SKM-1 (cell line): ENCODE measurements at regions not wholly inside any gene's neighbourhood (a gene's known extent, or its start where the extent isn't known, plus 50 kb on each side); places are given as distances from the start of the nearest gene placed in this dataset.

Source experiments
- DNase-seq: peaks from one replicate; lab custom pipeline; 2025; ENCODE audit not compliant: unreplicated experiment; lab: John Stamatoyannopoulos, UW

- DNase-seq: no peak
Measured at GRCh38 chr5:26236936-26237335, 801.5 kb downstream of the CDH9 start.

- DNase-seq: no peak
Measured at GRCh38 chr5:26232706-26233105, 805.7 kb downstream of the CDH9 start.

DNA sequence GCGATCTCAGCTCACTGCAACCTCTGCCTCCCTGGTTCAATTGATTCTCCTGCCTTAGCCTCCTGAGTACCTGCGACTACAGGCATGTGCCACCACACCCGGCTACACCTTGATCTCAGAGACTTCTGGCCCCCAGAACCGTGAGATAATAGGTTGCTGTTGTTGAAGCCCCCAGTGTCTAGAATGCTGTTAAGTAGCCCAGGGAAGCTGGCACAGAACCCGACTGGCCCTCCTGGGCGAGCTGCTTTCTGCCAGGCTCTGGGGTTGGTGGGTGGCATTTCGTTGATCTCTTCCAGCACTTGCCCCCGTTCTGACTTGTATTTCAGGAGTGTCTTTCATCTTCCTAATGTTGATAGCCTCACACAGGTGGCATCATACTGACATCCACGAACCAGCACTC, 807.1 kb downstream of the CDH9 start:
- DNase-seq: no peak

- no peak for DNase-seq
Measured at GRCh38 chr5:26229848-26230247, 808.5 kb downstream of the CDH9 start.

DNA sequence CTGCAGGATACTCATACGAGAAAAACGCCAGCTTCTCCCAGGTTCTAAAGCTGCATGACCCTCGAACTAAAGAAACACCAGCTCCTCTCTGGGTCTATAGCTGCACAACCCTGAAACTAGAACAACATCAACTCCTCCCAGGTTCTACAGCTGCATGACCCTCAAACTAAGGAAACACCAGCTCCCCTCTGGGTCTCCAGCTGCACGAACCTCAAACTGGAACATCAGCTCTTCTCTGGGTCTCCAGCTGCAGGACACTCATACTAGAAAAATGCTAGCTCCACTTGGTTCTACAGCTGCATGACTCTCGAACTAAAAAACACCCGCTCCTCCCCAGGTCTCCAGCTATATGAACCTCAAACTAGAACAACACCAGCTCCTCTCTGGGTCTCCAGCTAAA, 811.1 kb downstream of the CDH9 start:
- DNase-seq: no peak

- no peak for DNase-seq
Measured at GRCh38 chr5:26205121-26205520, 833.3 kb downstream of the CDH9 start.

DNA sequence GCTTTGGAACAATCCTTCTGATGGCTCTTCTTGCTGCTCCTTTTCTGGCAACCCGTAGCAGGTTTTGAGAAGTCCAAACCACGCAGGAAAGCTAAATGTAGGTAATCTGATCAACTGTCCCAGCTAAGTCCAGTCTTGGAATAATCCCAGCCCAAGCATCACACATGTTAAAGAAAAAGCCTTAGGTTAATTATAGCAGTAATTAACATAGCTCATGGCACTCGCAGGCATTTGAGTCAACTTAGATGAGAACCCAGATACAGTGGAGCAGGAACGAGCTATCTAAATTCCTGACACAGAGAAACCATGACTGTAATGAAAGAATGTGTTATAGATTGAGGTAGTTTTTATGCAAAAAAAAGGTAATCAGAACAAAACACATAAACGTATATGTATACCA, 844.8 kb downstream of the CDH9 start:
- DNase-seq: no peak

DNA sequence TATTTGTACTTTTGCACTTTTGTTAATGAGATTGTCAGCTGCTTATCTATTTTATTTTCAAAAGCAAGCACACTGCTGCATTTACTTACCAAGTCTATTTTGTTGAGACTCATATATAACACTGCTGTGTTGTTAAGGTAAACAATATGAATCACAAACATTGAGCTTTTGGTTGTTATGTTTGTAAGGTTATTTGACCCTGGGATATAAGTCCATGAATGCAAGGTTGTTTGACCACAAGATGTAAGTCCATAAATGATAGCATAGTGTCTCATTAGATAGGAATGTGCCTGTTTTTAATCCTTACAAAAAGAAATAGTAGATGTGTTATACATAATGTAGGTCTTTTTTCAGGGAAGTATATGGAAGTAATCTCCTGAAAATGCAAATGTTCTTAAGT, 845.9 kb downstream of the CDH9 start:
- DNase-seq: no peak

DNA sequence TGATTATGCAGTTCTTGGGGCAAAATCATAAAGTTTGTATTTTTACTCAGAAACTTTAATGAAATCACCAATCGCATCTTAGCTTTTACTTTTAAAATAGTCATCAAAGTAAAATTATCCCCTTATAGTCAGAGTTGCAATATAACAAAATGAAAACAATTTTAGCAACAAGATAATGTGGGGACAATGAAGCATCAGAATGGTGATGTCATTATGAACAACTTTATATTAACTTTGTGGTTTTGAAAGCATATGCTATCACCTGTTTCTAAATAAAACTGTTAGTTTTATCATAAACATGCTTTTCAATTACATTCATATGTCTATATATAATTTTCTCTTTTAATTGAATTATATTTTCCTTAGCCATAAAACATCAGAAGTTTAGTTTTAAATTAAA, 856.8 kb downstream of the CDH9 start:
- no peak for DNase-seq

GRCh38 chr5:26148569-26149107, 889.7 kb downstream of the CDH9 start:
- DNase-seq: no peak

DNA sequence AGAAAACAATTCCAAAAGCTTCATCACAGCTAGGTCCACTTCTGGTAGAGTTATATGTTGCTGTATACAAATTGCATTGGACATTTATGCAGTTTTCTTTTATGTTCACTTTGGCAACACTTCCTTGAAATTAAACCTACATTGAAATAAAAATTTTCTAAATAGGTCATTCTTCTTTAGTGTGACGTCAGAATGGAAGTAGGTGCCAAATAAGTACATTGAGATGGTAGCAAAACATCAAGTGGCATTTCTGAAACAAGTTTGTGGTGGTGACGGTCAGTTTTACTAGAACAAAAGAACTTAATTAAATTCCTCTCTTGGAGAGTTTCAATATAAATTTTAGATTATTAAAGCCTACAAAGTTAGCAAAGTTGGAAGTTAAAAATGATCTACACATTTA, 895.1 kb downstream of the CDH9 start:
- no peak for DNase-seq

DNA sequence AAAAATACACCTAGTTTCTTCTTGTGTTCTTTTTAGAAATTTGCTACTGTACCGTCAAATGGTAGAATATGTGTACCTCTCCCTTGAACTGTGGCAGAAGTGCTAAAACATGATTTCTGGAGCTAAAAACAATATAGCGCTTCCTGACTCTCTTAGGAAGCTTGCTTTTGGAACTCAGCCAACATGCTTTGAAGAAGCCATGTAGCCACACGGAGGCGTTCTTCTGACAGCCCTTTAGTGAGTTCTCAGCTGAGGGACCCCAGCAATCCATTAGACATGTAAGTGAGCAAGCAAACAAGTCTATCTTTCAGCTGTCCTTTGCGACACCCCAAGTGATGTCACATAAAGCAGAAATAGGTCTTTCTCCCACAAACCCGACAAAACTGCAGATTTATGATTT, 917.0 kb downstream of the CDH9 start:
- no peak for DNase-seq

- no peak for DNase-seq
Measured at GRCh38 chr5:26104175-26104574, 934.2 kb downstream of the CDH9 start.

DNA sequence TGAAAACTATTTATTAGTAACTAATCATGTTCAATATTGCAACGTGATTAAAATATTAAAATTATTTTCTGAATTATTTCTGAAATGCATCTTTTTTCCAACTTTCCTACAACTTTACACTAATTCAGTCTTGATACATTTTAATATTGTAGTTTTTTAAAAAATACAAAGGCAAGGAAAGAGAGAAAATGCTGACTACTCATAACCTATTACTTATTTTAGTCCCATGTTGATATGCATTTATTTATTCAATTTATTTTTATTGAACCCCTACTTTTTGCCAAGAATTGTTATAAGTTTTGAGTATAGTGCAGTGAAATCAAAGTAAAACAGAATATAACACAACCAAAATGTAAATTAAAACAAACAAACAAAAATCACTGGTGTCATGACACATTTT, 978.2 kb downstream of the CDH9 start:
- no peak for DNase-seq

- no peak for DNase-seq
Measured at GRCh38 chr5:26054594-26054993, 983.8 kb downstream of the CDH9 start.

DNA sequence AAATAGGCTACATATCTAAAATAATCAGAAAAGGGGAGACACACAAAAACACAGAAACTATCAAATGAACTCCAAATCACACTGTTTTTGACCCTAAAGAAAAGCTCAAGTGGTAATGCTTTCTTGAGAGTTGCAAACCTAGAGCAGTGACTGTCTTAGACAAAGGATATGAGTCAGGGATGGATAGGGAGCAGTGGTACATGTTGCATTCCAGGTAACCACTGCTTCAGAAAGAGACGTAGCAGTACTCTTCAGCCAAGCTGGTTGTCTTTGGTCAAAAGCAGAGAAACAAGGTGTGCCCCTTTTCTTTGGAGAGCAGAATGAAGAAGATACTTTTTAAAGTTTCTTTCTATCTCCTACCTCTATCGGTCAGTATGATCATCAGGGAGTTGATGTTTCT, 1003.6 kb downstream of the CDH9 start:
- DNase-seq: no peak

- no peak for DNase-seq
Measured at GRCh38 chr5:26031481-26031880, 1006.9 kb downstream of the CDH9 start.

GRCh38 chr5:26026044-26026443, 1012.3 kb downstream of the CDH9 start:
- DNase-seq: no peak

- DNase-seq: no peak
Measured at GRCh38 chr5:26024774-26025173, 1013.6 kb downstream of the CDH9 start.

- DNase-seq: no peak
Measured at GRCh38 chr5:26023361-26023760, 1015.0 kb downstream of the CDH9 start.

DNA sequence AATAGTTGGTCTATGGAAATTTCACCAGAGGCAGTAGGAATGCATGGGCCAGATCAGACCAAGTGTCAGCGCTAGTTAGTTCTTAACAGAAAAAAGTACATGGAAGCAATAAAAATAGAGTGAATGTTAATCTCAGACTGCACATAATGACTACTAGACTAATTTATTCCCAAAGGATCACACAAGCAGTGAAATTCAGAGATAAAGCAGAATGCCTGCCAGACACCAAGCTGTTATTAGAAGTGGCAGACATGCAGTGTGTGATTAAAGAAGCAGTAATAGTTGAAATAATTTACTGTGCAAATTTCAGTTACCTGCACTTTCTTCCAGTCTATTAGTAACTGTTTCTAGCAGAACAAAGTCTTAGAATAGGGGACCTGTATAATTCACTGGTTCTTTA, 1024.2 kb downstream of the CDH9 start:
- no peak for DNase-seq

GRCh38 chr5:26012078-26012477, 1026.3 kb downstream of the CDH9 start:
- no peak for DNase-seq

DNA sequence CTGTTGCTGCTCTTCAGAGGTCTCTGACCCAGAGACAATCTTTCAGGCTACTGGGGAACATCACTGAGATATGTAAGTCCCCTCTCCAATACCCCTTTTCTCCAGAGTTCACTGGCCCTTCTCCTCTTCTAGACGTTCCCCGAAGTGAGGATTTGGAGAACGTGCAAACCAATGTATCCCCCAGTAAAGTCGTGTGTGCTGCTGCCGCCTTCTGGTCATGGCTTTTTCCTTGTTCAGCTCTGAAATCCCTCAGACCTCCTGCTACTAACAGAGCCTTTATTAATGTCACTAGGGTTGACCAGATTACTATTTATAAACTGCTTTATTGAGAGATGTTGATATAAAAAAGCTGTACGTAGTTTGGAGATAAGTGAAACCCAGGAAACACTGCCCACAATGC, 1028.6 kb downstream of the CDH9 start:
- DNase-seq: no peak

DNA sequence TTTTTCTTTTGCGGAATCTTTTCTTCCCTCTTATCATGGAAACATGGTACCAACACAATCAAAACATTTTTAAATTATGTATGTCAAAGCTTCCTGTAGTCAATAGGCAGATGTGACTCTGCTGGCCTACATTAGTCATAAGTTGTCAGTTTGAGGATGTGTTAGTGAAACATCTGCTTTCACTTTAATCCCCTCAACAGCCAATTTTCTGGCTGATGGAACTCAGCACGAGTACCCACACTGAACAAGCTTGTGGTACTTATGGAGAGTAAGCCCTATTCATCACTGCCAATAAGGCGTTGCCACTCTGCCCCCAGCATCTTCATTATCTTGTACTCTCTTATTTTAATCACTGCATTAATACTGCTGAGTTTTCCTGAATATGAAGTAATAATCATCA, 1034.4 kb downstream of the CDH9 start:
- DNase-seq: no peak
